ENCODE measurements at regions not wholly inside any gene's neighbourhood (a gene's known extent, or its start where the extent isn't known, plus 50 kb on each side); places are given as distances from the start of the nearest gene placed in this dataset.

DNA sequence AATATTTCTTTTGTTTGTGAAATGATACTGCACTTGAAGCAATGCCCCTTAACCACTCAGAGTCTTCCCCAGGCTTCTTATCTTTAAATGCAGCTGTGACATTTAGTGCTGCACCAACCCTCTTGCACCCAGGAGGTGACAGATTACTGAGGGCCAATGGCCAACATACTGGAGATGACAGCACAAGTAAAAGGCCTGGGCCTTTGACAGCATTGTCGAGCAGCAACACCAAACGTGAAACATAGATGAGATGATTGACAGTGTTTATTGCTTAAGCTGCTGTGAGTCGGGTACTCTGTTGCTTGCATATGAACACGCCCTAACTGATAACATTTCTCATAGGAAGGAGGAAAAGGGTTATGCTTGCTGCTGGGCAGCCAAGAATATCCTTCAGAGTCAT is 80.3 kb downstream of the THNSL2 start:
- Histone ChIP-seq H3K4me3 (ENCODE audit: insufficient read depth, low read depth, low read length) (no peak overlapping the region), H3K4me2 (ENCODE audit: low read depth, low read length) (no peak overlapping the region), H4K20me1 (ENCODE audit: insufficient read depth, low read length) (no peaks in the 10 kb centered on the region), H2BK120ac (ENCODE audit: low read depth, low read length) (no peak overlapping the region), H3K56ac (ENCODE audit: extremely low read depth, insufficient read depth, low read length) (no peak overlapping the region), H3K9me3 (ENCODE audit: control insufficient read depth, insufficient read depth, low read length) (no peaks in the 10 kb centered on the region), H3K4ac (ENCODE audit: low read depth, low read length) (no peak overlapping the region), H3K23ac (ENCODE audit: low read depth, low read length) (no peak overlapping the region), H3K9ac (ENCODE audit: low read depth, low read length) (no peak overlapping the region), H2AFZ (replicated peaks; ENCODE audit: low read length, poor library complexity) (no peak overlapping the region), H3K14ac (replicated peaks; ENCODE audit: low read depth, low read length) (no peak overlapping the region), H2BK5ac (ENCODE audit: low read depth, low read length, poor library complexity, severe bottlenecking) (no peak overlapping the region), H4K8ac (ENCODE audit: low read depth in 2 of 2, low read length in 2 of 2) (no peak overlapping the region), H4K91ac (ENCODE audit: insufficient read depth, low read depth, low read length) (no peak overlapping the region), H2AK5ac (ENCODE audit: low read depth, low read length) (no peak overlapping the region), H3K27me3 (ENCODE audit: control insufficient read depth, insufficient read depth, low read length) (no peaks in the 10 kb centered on the region), H2BK15ac (ENCODE audit: low read depth, low read length) (no peak overlapping the region), H2AK9ac (replicated peaks; ENCODE audit: low read depth, low read length, poor library complexity) (no peak overlapping the region), H4K5ac (ENCODE audit: low read depth, low read length) (no peak overlapping the region), H3K9me1 (ENCODE audit: insufficient read depth, low read length) (no peaks in the 10 kb centered on the region), H3K79me1 (ENCODE audit: low read depth in 1 of 2, low read length in 2 of 2) (no peaks in the 10 kb centered on the region), H3K18ac (ENCODE audit: low read depth, low read length) (no peak overlapping the region), H3K4me1 (ENCODE audit: control insufficient read depth, insufficient read depth, low read length) (no peaks in the 10 kb centered on the region), H2BK20ac (ENCODE audit: low read depth, low read length) (no peak overlapping the region), H3K27ac (ENCODE audit: insufficient read depth, low read length) (no peak overlapping the region), H3K36me3 (ENCODE audit: control insufficient read depth, insufficient read depth, low read length) (no peaks in the 10 kb centered on the region)
- in situ Hi-C loops (cut with MboI; ENCODE audit: low sequenced_read_pairs) = no loop called here
- BruUV-seq (replicated peaks) = no TSS peak
- CTCF ChIA-PET = no interaction called here
- WGBS, 2 experiments (ENCODE audit: extremely low coverage in 2 of 2, insufficient read length in 1 of 2) = no CpG with 5 or more reads among the region's 4 CpGs
- dilution Hi-C loops (cut with HindIII; ENCODE audit: low sequenced_read_pairs, unreplicated experiment) = no loop called here
- ATAC-seq (ENCODE audit: low read depth) = no peak
- intact Hi-C loops (cut with micrococcal nuclease) = no loop called here
- DNase-seq = no peak
- TF ChIP-seq, protein P1, sequence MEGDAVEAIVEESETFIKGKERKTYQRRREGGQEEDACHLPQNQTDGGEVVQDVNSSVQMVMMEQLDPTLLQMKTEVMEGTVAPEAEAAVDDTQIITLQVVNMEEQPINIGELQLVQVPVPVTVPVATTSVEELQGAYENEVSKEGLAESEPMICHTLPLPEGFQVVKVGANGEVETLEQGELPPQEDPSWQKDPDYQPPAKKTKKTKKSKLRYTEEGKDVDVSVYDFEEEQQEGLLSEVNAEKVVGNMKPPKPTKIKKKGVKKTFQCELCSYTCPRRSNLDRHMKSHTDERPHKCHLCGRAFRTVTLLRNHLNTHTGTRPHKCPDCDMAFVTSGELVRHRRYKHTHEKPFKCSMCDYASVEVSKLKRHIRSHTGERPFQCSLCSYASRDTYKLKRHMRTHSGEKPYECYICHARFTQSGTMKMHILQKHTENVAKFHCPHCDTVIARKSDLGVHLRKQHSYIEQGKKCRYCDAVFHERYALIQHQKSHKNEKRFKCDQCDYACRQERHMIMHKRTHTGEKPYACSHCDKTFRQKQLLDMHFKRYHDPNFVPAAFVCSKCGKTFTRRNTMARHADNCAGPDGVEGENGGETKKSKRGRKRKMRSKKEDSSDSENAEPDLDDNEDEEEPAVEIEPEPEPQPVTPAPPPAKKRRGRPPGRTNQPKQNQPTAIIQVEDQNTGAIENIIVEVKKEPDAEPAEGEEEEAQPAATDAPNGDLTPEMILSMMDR (conservative IDR thresholded peaks at IDR 0.05; ENCODE audit: low read depth, low read length) = no peak
- no peak for TF ChIP-seq ELK1 (IDR thresholded peaks at IDR 0.05; ENCODE audit: borderline replicate concordance, low read depth, low read length)
- TF ChIP-seq CEBPB (IDR thresholded peaks at IDR 0.05; ENCODE audit: low read depth, low read length) = no peak
- no peak for TF ChIP-seq CHD1 (IDR thresholded peaks at IDR 0.05; ENCODE audit: low read depth, low read length)
- TF ChIP-seq MXI1 (IDR thresholded peaks at IDR 0.05; ENCODE audit: borderline replicate concordance, low read depth, low read length) = no peak
- no peak for TF ChIP-seq RFX5 (IDR thresholded peaks at IDR 0.05; ENCODE audit: low read depth, low read length)
- no peak for TF ChIP-seq POLR2A (IDR thresholded peaks at IDR 0.05; ENCODE audit: low read depth, low read length)
- no peak for TF ChIP-seq SMC3 (IDR thresholded peaks at IDR 0.05; ENCODE audit: low read depth, low read length)
- no peak for TF ChIP-seq NFE2L2 (IDR thresholded peaks at IDR 0.05; ENCODE audit: low read depth, low read length)
- no peak for TF ChIP-seq RCOR1 (IDR thresholded peaks at IDR 0.05; ENCODE audit: insufficient replicate concordance, low read length)
- TF ChIP-seq RAD21 (IDR thresholded peaks at IDR 0.05; ENCODE audit: low read length) = no peak
- TF ChIP-seq FOS (IDR thresholded peaks at IDR 0.05; ENCODE audit: low read depth, low read length) = no peak
- no peak for TF ChIP-seq MAZ (IDR thresholded peaks at IDR 0.05; ENCODE audit: borderline replicate concordance, low read depth, low read length)
- TF ChIP-seq MAFK (IDR thresholded peaks at IDR 0.05; ENCODE audit: low read depth, low read length) = no peak
- TF ChIP-seq, protein P2, sequence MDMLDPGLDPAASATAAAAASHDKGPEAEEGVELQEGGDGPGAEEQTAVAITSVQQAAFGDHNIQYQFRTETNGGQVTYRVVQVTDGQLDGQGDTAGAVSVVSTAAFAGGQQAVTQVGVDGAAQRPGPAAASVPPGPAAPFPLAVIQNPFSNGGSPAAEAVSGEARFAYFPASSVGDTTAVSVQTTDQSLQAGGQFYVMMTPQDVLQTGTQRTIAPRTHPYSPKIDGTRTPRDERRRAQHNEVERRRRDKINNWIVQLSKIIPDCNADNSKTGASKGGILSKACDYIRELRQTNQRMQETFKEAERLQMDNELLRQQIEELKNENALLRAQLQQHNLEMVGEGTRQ (IDR thresholded peaks at IDR 0.05; ENCODE audit: low read depth, low read length) = no peak
- POLR2A ChIA-PET (ENCODE audit: unreplicated experiment) = no interaction called here
